WTC11 (cell line): ENCODE measurements at regions not wholly inside any gene's neighbourhood (a gene's known extent, or its start where the extent isn't known, plus 50 kb on each side); places are given as distances from the start of the nearest gene placed in this dataset.

Source experiments
- ATAC-seq: fragments of 200-7000 bp; cut with Tn5 transposase; 2 replicates; pipeline ENCODE4 v1.10.0; 2021; ENCODE audit warnings: mild to moderate bottlenecking, moderate library complexity
- CTCF ChIA-PET: fragments of 300-600 bp; sonication (Branson Sonifier 250); formaldehyde crosslinking; loops from one replicate; lab custom pipeline; 2021; ENCODE audit warnings: antibody characterized with exemption; lab: Charles Lee
- POLR2A ChIA-PET: fragments of 350-600 bp; sonication (Branson Sonifier 250); formaldehyde crosslinking; loops from one replicate; lab custom pipeline; 2021; ENCODE audit warnings: antibody characterized with exemption; lab: Charles Lee
- DNase-seq: peaks from one replicate; pipeline ENCODE4 v3.0.0; 2021; ENCODE audit warnings: low spot score
- H3K27ac Mint-ChIP-seq: 2 replicates; pipeline ENCODE4 v1.8.0; 2021; ENCODE audit warnings: mixed read lengths
- H3K27me3 Mint-ChIP-seq: 2 replicates; pipeline ENCODE4 v1.8.0; 2021; ENCODE audit warnings: low read depth, mild to moderate bottlenecking, moderate library complexity, mixed read lengths
- H3K36me3 Mint-ChIP-seq: 2 replicates; pipeline ENCODE4 v1.8.0; 2021; ENCODE audit warnings: mixed read lengths
- H3K4me1 Mint-ChIP-seq: 2 replicates; pipeline ENCODE4 v1.8.0; 2022; ENCODE audit warnings: mixed read lengths
- H3K4me3 Mint-ChIP-seq: 2 replicates; pipeline ENCODE4 v1.8.0; 2021; ENCODE audit warnings: mild to moderate bottlenecking, moderate library complexity, mixed read lengths
- H3K9me3 Mint-ChIP-seq: 2 replicates; pipeline ENCODE4 v1.8.0; 2021; ENCODE audit warnings: mixed read lengths
- AFF4 ChIP-seq: sonication (generic); formaldehyde crosslinking; IDR thresholded peaks from 2 replicates; pipeline ENCODE4 v1.8.1; 2023; ENCODE audit warnings: mild to moderate bottlenecking, missing genetic modification reagents, borderline replicate concordance
- ATF1 ChIP-seq: sonication (generic); formaldehyde crosslinking; IDR thresholded peaks from 2 replicates; pipeline ENCODE4 v1.8.1; 2023; ENCODE audit warnings: mild to moderate bottlenecking, moderate library complexity, missing genetic modification reagents
- CBFB ChIP-seq: sonication (generic); formaldehyde crosslinking; IDR thresholded peaks from 2 replicates; pipeline ENCODE4 v1.8.1; 2022; ENCODE audit warnings: mild to moderate bottlenecking, low read depth, missing genetic modification reagents
- CREM ChIP-seq: sonication (generic); formaldehyde crosslinking; IDR thresholded peaks from 2 replicates; pipeline ENCODE4 v1.8.1; 2022; ENCODE audit warnings: mild to moderate bottlenecking, missing genetic modification reagents, moderate library complexity
- ELF4 ChIP-seq: sonication (generic); formaldehyde crosslinking; IDR thresholded peaks from 2 replicates; pipeline ENCODE4 v1.8.1; 2022; ENCODE audit warnings: low read depth, mild to moderate bottlenecking, moderate library complexity, missing genetic modification reagents
- HMGA2 ChIP-seq: fragments of 250-450 bp; sonication (Bioruptor Pico); IDR thresholded peaks from 2 replicates; pipeline ENCODE4 v1.4.0; 2021; ENCODE audit warnings: mild to moderate bottlenecking, moderate library complexity
- MLX ChIP-seq: sonication (generic); formaldehyde crosslinking; IDR thresholded peaks from 2 replicates; pipeline ENCODE4 v1.8.1; 2023; ENCODE audit warnings: mild to moderate bottlenecking, missing genetic modification reagents, moderate library complexity
- MXD4 ChIP-seq: fragments of 250-450 bp; sonication (Bioruptor Pico); IDR thresholded peaks from 2 replicates; pipeline ENCODE4 v1.8.0; 2021; ENCODE audit warnings: mild to moderate bottlenecking, moderate library complexity, borderline replicate concordance
- NFYB ChIP-seq: sonication (generic); formaldehyde crosslinking; conservative IDR thresholded peaks from 2 replicates; pipeline ENCODE4 v1.8.0; 2022; ENCODE audit warnings: low read depth, missing genetic modification reagents
- NR2C2 ChIP-seq: sonication (generic); formaldehyde crosslinking; IDR thresholded peaks from 2 replicates; pipeline ENCODE4 v1.8.0; 2022; ENCODE audit warnings: mild to moderate bottlenecking, missing genetic modification reagents
- NR3C1 ChIP-seq: sonication (generic); formaldehyde crosslinking; conservative IDR thresholded peaks from 2 replicates; pipeline ENCODE4 v1.8.1; 2023; ENCODE audit warnings: low read depth, mild to moderate bottlenecking, missing genetic modification reagents
- PRDM15 ChIP-seq: sonication (generic); formaldehyde crosslinking; IDR thresholded peaks from 2 replicates; pipeline ENCODE4 v1.8.0; 2022; ENCODE audit warnings: missing genetic modification reagents
- SOX15 ChIP-seq: fragments of 250-450 bp; sonication (Bioruptor Pico); IDR thresholded peaks from 2 replicates; pipeline ENCODE4 v1.9.0; 2021; ENCODE audit warnings: mild to moderate bottlenecking
- STAT6 ChIP-seq: sonication (generic); formaldehyde crosslinking; conservative IDR thresholded peaks from 2 replicates; pipeline ENCODE4 v1.8.1; 2023; ENCODE audit warnings: mild to moderate bottlenecking, low read depth, missing genetic modification reagents, moderate library complexity
- ZNF416 ChIP-seq: fragments of 250-450 bp; sonication (Bioruptor Pico); IDR thresholded peaks from 2 replicates; pipeline ENCODE4 v1.9.0; 2021; ENCODE audit warnings: mild to moderate bottlenecking, inconsistent platforms
- ZNF423 ChIP-seq: fragments of 250-450 bp; sonication (Bioruptor Pico); IDR thresholded peaks from 2 replicates; pipeline ENCODE4 v2.1.2; 2022; ENCODE audit warnings: mild to moderate bottlenecking, moderate library complexity
- ZSCAN18 ChIP-seq: fragments of 250-450 bp; sonication (Bioruptor Pico); IDR thresholded peaks from 2 replicates; pipeline ENCODE4 v2.1.2; 2022; ENCODE audit warnings: mild to moderate bottlenecking, moderate library complexity
- TF ChIP-seq, protein P1 (sequence below): sonication (generic); formaldehyde crosslinking; IDR thresholded peaks from 2 replicates; pipeline ENCODE4 v1.8.0; 2023; ENCODE audit warnings: missing genetic modification reagents
- TF ChIP-seq, protein P2 (sequence below): fragments of 250-450 bp; sonication (Bioruptor Pico); IDR thresholded peaks from 2 replicates; pipeline ENCODE4 v1.8.0; 2021; ENCODE audit warnings: mild to moderate bottlenecking
- TF ChIP-seq, protein P3 (sequence below): sonication (generic); formaldehyde crosslinking; IDR thresholded peaks from 2 replicates; pipeline ENCODE4 v1.8.1; 2023; ENCODE audit warnings: mild to moderate bottlenecking, missing genetic modification reagents

- no peak for TF ChIP-seq AFF4
- TF ChIP-seq, protein P1, sequence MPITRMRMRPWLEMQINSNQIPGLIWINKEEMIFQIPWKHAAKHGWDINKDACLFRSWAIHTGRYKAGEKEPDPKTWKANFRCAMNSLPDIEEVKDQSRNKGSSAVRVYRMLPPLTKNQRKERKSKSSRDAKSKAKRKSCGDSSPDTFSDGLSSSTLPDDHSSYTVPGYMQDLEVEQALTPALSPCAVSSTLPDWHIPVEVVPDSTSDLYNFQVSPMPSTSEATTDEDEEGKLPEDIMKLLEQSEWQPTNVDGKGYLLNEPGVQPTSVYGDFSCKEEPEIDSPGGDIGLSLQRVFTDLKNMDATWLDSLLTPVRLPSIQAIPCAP, result no peak
- TF ChIP-seq SOX15, result no peak
- TF ChIP-seq, protein P2, sequence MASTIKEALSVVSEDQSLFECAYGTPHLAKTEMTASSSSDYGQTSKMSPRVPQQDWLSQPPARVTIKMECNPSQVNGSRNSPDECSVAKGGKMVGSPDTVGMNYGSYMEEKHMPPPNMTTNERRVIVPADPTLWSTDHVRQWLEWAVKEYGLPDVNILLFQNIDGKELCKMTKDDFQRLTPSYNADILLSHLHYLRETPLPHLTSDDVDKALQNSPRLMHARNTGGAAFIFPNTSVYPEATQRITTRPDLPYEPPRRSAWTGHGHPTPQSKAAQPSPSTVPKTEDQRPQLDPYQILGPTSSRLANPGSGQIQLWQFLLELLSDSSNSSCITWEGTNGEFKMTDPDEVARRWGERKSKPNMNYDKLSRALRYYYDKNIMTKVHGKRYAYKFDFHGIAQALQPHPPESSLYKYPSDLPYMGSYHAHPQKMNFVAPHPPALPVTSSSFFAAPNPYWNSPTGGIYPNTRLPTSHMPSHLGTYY (CRISPR knock-in tag), result no peak
- no peak for TF ChIP-seq ZNF416 (CRISPR knock-in tag)
Measured at GRCh38 chr2:150075831-150076230, 411.6 kb downstream of the RND3 start (continued).

- ChIA-PET CTCF (no interaction called here), POLR2A (no interaction called here)
- H3K27ac Mint-ChIP-seq, result no peak overlapping the region
- H3K4me1 Mint-ChIP-seq, result peaks cover 48% of the 10 kb centered on the region
- ATAC-seq, result no peak
- H3K36me3 Mint-ChIP-seq, result no peaks in the 10 kb centered on the region
- DNase-seq, result no peak
- no peak overlapping the region for H3K4me3 Mint-ChIP-seq
- peaks cover 10% of the 10 kb centered on the region; the same call in 1 of the 2 replicates for H3K9me3 Mint-ChIP-seq
- H3K27me3 Mint-ChIP-seq, result no peaks in the 10 kb centered on the region
- TF ChIP-seq MLX (no peak), ATF1 (no peak), ZSCAN18 (no peak), PRDM15 (CRISPR knock-in tag) (no peak), NR3C1 (CRISPR knock-in tag) (no peak), ZNF423 (CRISPR knock-in tag) (no peak), NFYB (no peak), MXD4 (CRISPR knock-in tag) (no peak), NR2C2 (CRISPR knock-in tag) (no peak), CBFB (CRISPR knock-in tag) (no peak), CREM (CRISPR knock-in tag) (no peak), ELF4 (CRISPR knock-in tag) (no peak), STAT6 (CRISPR knock-in tag) (no peak), HMGA2 (CRISPR knock-in tag) (no peak)
- TF ChIP-seq, protein P3, sequence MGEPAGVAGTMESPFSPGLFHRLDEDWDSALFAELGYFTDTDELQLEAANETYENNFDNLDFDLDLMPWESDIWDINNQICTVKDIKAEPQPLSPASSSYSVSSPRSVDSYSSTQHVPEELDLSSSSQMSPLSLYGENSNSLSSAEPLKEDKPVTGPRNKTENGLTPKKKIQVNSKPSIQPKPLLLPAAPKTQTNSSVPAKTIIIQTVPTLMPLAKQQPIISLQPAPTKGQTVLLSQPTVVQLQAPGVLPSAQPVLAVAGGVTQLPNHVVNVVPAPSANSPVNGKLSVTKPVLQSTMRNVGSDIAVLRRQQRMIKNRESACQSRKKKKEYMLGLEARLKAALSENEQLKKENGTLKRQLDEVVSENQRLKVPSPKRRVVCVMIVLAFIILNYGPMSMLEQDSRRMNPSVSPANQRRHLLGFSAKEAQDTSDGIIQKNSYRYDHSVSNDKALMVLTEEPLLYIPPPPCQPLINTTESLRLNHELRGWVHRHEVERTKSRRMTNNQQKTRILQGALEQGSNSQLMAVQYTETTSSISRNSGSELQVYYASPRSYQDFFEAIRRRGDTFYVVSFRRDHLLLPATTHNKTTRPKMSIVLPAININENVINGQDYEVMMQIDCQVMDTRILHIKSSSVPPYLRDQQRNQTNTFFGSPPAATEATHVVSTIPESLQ (CRISPR knock-in tag), result no peak
Measured at GRCh38 chr2:150066490-150066889, 421.0 kb downstream of the RND3 start.
